ENCODE measurements at regions not wholly inside any gene's neighbourhood (a gene's known extent, or its start where the extent isn't known, plus 50 kb on each side); places are given as distances from the start of the nearest gene placed in this dataset.
"Not testable (repeated sequence)": the region's sequence is repeated elsewhere in the genome, so short reads cannot be mapped to it uniquely, and the experiment has no call there.

- H3K27me3 ChIP-seq = no peaks in the 10 kb centered on the region
- intact Hi-C loops (cut with DNase I; ENCODE audit: low total_unique reads) = no loop called here
- TF ChIP-seq CTCF (IDR thresholded peaks at IDR 0.05) = no peak
- TF ChIP-seq POLR2AphosphoS5 (IDR thresholded peaks at IDR 0.05) = no peak
- TF ChIP-seq POLR2A (IDR thresholded peaks at IDR 0.05) = no peak
- no peak overlapping the region for H3K4me3 ChIP-seq
- H3K9me3 ChIP-seq = no peaks in the 10 kb centered on the region
- H3K27ac ChIP-seq = no peak overlapping the region
- H3K4me1 ChIP-seq = no peaks in the 10 kb centered on the region
- H3K36me3 ChIP-seq = no peaks in the 10 kb centered on the region
- DNase-seq (ENCODE audit: low spot score in 2 of 2) = no peak
Measured at GRCh38 chr2:75432761-75433361, 127.9 kb downstream of the EVA1A start.

- intact Hi-C loops (cut with DNase I; ENCODE audit: low total_unique reads) = no loop called here
- H3K36me3 ChIP-seq = no peaks in the 10 kb centered on the region
- no peak for DNase-seq (ENCODE audit: low spot score in 2 of 2)
- no peak for TF ChIP-seq POLR2A (IDR thresholded peaks at IDR 0.05)
- TF ChIP-seq CTCF (IDR thresholded peaks at IDR 0.05) = no peak
- TF ChIP-seq POLR2AphosphoS5 (IDR thresholded peaks at IDR 0.05) = no peak
- H3K4me3 ChIP-seq = no peak overlapping the region
- no peaks in the 10 kb centered on the region for H3K4me1 ChIP-seq
- H3K9me3 ChIP-seq = no peaks in the 10 kb centered on the region
- H3K27ac ChIP-seq = no peak overlapping the region
- no peaks in the 10 kb centered on the region for H3K27me3 ChIP-seq
Measured at GRCh38 chr2:75431763-75432162, 129.0 kb downstream of the EVA1A start.

- H3K4me1 ChIP-seq = no peaks in the 10 kb centered on the region
- H3K4me3 ChIP-seq = no peak overlapping the region
- no peaks in the 10 kb centered on the region for H3K36me3 ChIP-seq
- no peak overlapping the region for H3K27ac ChIP-seq
- no peaks in the 10 kb centered on the region for H3K27me3 ChIP-seq
- intact Hi-C loops (cut with DNase I; ENCODE audit: low total_unique reads) = no loop called here
- no peak for TF ChIP-seq POLR2A (IDR thresholded peaks at IDR 0.05)
- no peak for TF ChIP-seq CTCF (IDR thresholded peaks at IDR 0.05)
- TF ChIP-seq POLR2AphosphoS5 (IDR thresholded peaks at IDR 0.05) = no peak
- no peaks in the 10 kb centered on the region for H3K9me3 ChIP-seq
- DNase-seq (ENCODE audit: low spot score in 2 of 2) = no peak
Measured at GRCh38 chr2:75431276-75431675, 129.5 kb downstream of the EVA1A start.

GRCh38 chr2:75430449-75430848 is 130.3 kb downstream of the EVA1A start:
- H3K36me3 ChIP-seq; H3K27me3 ChIP-seq; H3K9me3 ChIP-seq; H3K4me1 ChIP-seq; intact Hi-C loops (cut with DNase I; ENCODE audit: low total_unique reads); H3K27ac ChIP-seq; H3K4me3 ChIP-seq; DNase-seq (ENCODE audit: low spot score in 2 of 2): not testable (repeated sequence)

- DNase-seq (ENCODE audit: low spot score in 2 of 2) = peak in 1 of 2 donors; percentile 18
- intact Hi-C loops (cut with DNase I; ENCODE audit: low total_unique reads) = no loop called here
- no peaks in the 10 kb centered on the region for H3K27me3 ChIP-seq
- TF ChIP-seq CTCF (IDR thresholded peaks at IDR 0.05) (no peak), POLR2AphosphoS5 (IDR thresholded peaks at IDR 0.05) (no peak), POLR2A (IDR thresholded peaks at IDR 0.05) (no peak)
- no peaks in the 10 kb centered on the region for H3K4me1 ChIP-seq
- no peaks in the 10 kb centered on the region for H3K9me3 ChIP-seq
- H3K4me3 ChIP-seq = no peak overlapping the region
- no peaks in the 10 kb centered on the region for H3K36me3 ChIP-seq
- no peak overlapping the region for H3K27ac ChIP-seq
Measured at GRCh38 chr2:75428646-75429443, 131.9 kb downstream of the EVA1A start.

Measured in breast epithelium (tissue), 4 donors.